T47D (cell line): ENCODE measurements at regions not wholly inside any gene's neighbourhood (a gene's known extent, or its start where the extent isn't known, plus 50 kb on each side); places are given as distances from the start of the nearest gene placed in this dataset.

Experiments
- DNase-seq, 2 experiments: peaks; one replicate each; pipeline versions ENCODE4 v3.0.0 to v3.0.0-alpha.2; 2011 to 2012; ENCODE audit warnings: low read depth in 1 of 2, low spot score in 1 of 2
- JUND ChIP-seq: IDR thresholded peaks from 2 replicates; pipeline ENCODE4 v1.6.1; 2012; ENCODE audit warnings: low read depth
- in situ Hi-C: cut with HindIII; loops from 2 replicates; pipeline ENCODE4 v1.10.0; 2016; ENCODE audit warnings: low sequenced_read_pairs, low pct_unique_long_range_greater_than_20kb

DNA sequence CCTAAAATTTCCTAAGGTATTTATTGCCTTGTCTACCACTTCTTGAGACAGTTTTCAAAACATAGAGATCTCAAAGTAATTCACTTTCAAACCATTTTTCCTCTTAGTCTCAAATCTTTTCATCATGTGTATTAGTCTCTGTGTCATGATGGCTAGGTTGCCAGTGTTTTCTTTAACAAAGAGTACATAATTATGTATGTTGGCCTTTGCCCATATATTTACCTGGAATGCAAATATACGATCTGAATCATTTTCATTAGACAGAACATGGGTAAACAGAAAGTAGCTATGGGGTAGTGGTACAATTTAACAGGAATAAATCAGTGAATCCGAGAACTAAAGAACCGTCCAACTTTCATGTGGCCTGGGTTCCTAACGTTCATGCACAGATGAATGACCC is 852.1 kb upstream of the MBL2 start:
- DNase-seq: peak in 1 of 2 experiments; percentile 22
- TF ChIP-seq JUND: no peak
- in situ Hi-C loops: no loop called here

DNA sequence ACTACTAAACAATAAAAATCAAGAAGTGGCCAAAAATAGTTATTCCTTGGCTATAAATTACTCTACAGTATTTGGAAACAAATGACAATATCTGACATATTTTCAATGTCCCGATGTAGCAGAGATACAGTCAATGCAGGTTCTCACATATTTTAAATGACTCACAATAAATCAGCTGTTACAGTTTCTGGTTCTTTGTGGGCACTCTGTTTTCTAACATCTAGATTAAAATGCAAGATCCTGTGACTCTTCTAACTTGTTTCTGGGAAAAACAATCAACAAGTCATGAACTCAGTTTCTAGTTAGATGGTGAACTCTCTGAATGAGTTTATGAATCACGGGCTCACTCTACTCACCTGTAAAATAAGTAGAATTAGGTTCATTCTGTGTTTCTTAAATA is 849.6 kb upstream of the MBL2 start:
- TF ChIP-seq JUND: no peak
- in situ Hi-C loops: no loop called here
- DNase-seq: no peak

DNA sequence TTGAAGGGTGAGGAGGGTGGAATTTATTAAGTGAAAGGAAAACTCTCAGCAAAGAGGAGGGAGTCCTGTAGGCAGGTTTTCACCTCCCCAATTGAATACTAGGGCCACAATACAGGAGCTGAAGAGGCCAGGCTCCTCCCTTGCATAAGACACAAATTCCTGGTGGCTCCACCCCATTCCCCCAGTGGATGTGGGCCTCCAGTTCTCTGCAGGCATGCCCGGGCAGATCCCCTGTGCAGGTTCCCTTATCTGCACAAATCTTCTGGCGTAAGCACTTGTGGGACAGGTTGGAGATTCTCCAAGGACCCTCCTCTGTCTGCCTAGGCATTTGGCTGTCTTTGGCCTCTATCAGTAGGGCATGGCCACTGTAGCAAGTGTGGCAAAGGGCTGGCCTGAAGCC is 847.1 kb upstream of the MBL2 start:
- in situ Hi-C loops: no loop called here
- peak in 1 of 2 experiments; percentile 55 for DNase-seq
- TF ChIP-seq JUND: no peak

DNA sequence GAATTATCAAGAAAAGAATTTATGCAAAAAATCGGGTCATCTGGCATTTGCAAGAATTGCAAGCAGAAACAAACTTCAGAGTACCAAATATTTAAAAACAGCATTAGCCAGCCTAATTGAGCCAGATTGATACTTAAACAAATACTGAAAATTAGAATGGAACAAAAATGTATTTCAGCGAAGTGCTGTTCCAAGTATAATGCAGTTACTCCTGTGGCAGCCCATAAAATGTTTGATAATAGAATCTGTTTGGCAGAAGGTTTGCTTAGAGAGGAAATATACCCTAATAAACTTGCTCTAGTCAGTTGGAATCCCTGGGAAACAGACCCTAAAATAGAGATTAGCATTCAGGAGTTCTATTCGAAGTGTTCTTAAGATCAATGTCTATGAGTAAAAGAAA is 835.1 kb upstream of the MBL2 start:
- in situ Hi-C loops: no loop called here
- no peak for DNase-seq

DNA sequence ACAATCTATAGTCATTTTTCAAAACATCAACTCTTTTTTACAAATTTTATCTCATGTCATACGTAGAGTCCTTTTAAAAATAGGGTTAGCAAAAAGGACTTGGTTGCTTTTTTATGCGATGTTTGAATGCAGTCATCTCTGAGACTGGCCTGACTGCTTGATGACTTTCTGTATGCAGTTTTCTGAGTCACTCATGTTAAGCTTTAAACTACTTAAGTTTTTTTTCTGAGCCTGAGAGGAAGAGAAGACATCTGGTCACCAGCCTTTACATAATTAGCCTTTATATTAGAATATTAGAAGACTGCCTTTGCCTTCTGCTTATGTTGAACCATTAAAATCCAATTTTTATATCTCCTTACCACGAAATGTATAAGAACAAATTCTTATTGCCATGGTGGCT is 834.4 kb upstream of the MBL2 start:
- no peak for TF ChIP-seq JUND
- in situ Hi-C loops: no loop called here
- no peak for DNase-seq

More for the DNA sequence above, 835.1 kb upstream of the MBL2 start:
- no peak for TF ChIP-seq JUND

DNA sequence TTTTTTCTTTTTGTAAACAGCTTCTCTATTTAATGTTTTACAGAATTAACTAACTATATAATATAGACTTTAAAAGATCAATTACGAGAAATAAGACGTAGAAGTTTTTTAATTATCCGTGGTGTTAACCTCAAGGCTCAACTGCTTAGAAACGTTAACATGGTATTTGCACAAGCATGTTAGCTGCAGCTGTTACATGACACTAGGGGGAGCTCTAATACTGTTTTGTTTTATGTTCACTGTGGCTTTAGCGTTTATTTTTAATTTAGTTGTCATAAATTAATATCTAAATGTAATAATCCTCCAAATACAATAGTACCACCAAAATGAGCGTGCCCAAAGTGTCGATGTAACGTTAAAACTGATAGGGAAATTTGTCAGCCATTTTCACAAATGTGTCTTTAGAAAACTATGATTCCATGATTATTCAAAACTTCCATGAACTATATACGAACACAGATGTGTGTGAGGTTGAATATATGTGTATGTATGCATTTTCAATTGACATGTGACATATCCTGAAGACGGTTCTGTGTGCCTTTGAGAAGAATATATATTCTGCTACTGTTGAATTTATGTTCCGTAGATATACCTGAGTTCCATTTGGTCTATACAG is 828.8 kb upstream of the MBL2 start:
- in situ Hi-C loops: no loop called here
- DNase-seq: peak; percentile 11 to 66
- no peak for TF ChIP-seq JUND

DNA sequence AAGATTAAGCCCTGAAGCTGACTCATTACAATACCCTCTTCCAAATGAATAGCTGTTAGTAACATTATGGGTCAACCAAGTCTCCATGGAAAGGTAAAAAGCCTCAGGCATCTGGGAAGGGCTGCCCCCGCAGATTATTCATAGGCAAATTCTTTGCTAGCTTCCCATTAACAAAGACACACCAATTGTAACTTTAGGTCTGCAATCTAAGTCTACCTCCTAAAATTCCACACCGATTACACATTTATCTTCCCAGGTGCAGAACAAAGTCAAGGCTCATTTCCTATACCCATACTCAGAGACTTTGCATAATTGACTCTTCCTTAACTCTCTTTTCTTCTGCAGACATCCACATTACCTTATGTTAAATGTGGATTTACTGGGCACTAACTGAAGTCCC is 826.3 kb upstream of the MBL2 start:
- in situ Hi-C loops: no loop called here
- DNase-seq: no peak
- TF ChIP-seq JUND: no peak

DNA sequence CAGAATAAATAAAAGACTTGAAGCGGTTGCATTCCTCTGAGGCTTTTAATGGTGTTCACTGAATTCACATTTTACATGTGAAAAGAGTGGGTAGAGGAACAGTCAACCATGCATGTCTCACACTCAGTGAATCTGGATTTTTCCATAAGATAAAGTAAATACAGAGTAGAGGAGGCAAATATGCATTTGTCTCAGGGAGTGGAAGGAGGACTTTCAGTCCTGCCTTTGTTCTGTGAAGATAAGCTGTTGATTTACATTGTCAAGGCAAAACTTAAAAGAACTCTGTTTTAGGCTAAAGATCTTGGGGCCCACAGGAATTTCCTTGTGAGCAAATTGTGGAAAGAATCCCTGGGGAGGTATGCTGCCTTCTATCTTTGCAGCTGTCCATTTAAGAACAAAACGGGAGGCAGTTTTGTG is 825.3 kb upstream of the MBL2 start:
- no peak for DNase-seq
- in situ Hi-C loops: no loop called here
- no peak for TF ChIP-seq JUND

DNA sequence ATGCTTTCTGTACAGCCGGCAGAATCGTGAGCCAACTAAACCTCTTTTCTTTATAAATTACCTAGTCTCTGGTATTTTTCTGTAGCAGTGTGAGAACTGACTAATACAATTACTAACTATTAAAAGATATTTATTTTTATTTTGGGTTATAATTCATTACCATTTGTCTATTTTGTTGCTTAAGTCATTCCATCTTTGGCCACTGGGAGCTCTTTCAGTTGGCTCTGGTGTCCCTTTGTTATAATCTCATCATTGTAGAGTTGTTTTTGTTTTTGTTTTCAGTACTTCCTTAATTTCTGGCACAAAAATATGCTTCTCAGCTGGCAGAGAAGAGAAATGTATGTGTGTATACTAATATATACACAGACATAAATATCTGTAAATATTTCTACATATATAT is 807.9 kb upstream of the MBL2 start:
- no peak for DNase-seq
- in situ Hi-C loops: no loop called here
- TF ChIP-seq JUND: no peak

DNA sequence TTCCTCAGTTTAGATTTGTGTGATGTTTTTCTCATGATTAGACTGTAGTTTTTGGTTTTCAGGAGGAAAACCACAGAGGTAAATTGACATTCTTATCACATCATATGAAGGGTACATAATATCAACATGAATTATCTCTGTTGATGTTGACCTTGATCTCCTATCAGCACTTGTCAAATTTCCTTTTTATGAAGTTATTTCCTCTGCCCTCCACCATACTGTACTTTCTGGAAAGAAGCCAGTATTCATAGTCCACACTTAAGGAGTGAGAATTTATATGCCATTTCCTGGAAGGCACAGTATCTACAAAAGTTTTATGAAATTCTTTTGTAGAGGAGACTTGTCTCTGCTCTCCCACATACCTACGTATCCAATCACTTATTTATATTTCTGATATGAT is 807.2 kb upstream of the MBL2 start:
- DNase-seq: no peak
- no peak for TF ChIP-seq JUND
- in situ Hi-C loops: no loop called here

DNA sequence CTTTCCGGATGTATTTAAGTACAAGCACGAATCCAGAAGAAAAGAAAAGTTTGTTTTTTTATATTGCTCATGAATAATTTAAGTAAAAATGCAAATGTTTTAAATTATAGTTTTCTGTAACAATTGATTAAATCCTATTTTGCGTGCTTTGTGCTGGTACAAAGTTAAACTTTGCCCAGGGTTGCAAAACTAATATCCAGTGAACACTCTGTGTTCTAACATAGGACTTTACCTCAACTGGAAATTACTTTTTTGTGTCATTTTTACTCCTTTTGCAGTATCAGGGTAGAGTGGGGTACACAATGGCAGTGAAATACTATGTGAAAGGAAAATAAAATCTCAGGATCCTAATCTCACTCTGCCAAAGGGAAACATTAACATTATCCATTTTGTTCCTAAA is 801.4 kb upstream of the MBL2 start:
- in situ Hi-C loops: no loop called here
- TF ChIP-seq JUND: no peak
- DNase-seq: no peak

DNA sequence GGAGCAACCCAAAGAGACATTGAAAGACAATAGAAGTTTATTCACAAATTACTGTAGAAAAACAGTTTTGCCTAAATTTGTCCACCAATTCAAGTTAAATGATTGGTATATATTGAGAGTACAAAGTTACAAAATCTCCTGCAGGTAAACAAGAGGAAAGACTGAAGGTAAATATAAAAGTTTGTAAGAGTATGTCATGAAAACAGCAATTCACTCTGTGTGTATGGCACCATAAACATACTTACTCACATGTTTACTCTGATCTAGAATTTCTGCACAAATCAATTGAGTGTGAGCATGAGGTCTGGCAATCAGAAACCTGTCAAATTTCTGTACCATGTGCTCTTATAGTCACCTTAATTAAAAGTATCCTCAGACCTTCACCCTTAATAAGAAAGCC is 800.9 kb upstream of the MBL2 start:
- TF ChIP-seq JUND: no peak
- no peak for DNase-seq
- in situ Hi-C loops: no loop called here

DNA sequence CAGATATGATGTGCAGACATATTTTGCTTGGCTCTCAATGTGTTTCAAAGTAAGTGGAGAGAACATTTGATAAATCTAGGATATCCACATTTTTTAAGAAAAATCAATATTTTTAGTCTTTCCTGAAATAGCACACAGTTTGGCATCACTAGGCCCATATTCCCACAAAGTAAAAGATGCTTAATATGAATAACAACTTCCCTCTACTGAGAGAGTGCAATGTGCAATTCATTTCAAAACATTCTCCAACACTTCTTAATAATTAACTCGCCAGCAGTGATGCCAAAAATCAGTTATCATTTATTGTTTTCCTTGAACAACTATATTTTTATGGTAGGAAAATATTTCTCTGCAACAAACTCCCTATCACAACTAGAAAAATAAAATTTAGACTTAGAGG is 800.2 kb upstream of the MBL2 start:
- no peak for DNase-seq
- no peak for TF ChIP-seq JUND
- in situ Hi-C loops: no loop called here

DNA sequence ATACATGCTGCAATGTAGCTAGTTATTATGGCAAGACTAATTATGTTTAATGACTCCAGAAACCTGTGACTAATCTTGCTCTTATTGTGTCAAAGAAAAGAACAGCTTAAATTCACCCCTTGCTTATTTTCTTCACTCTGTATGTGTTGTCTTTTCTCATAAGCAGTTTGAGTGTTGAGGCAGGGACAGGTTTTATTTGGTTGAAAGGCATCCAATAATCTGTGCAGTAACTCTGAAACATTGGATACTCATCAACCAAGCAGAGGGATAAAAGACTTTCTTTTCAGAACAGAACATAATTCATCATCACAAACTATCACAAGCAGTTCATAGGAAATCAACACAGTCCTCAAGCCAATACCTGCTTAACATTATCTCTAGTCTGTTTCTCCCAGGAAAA is 797.6 kb upstream of the MBL2 start:
- no peak for DNase-seq
- in situ Hi-C loops: no loop called here
- TF ChIP-seq JUND: no peak
